SK-N-SH (cell line): ENCODE measurements at regions not wholly inside any gene's neighbourhood (a gene's known extent, or its start where the extent isn't known, plus 50 kb on each side); places are given as distances from the start of the nearest gene placed in this dataset.
"Not testable (repeated sequence)": the region's sequence is repeated elsewhere in the genome, so short reads cannot be mapped to it uniquely, and the experiment has no call there.

ENCODE experiments used
- CTCF ChIA-PET: fragments of 300-600, 350-600 bp; formaldehyde crosslinking; extraction: SDS; loops from one replicate; lab custom pipeline; 2021; lab: Yijun Ruan, JAX
- POLR2A ChIA-PET: fragments of 350-600 bp; sonication (Branson Sonifier 250); formaldehyde crosslinking; extraction: SDS; loops from one replicate; lab custom pipeline; 2020; ENCODE audit warnings: antibody characterized with exemption, inconsistent platforms; lab: Yijun Ruan, JAX
- DNase-seq: peaks from one replicate; pipeline ENCODE4 v3.0.0; 2012
- H2AFZ ChIP-seq: fragments of 200-600 bp; sonication (generic); 2 replicates; pipeline ENCODE4 v1.8.1; 2016; ENCODE audit warnings: antibody characterized with exemption, mild to moderate bottlenecking, low read depth
- H3F3A ChIP-seq: fragments of 200-600 bp; sonication (generic); replicated peaks from 2 replicates; pipeline ENCODE3; 2016; ENCODE audit warnings: antibody characterized with exemption, mild to moderate bottlenecking; ENCODE audit not compliant: insufficient read depth
- H3K27ac ChIP-seq, 2 experiments: fragments of 200-500 bp in 1 of 2; fragments of 200-600 bp in 1 of 2; sonication (Bioruptor generic) in 1 of 2; sonication (generic), shearing (Covaris generic) in 1 of 2; 2 replicates each; pipeline versions ENCODE4 v1.5.1 to v1.6.1; 2014 to 2016; ENCODE audit warnings: low read depth in 2 of 2, inconsistent platforms in 1 of 2, low read length in 1 of 2, mild to moderate bottlenecking in 1 of 2, mixed read lengths in 1 of 2
- H3K27me3 ChIP-seq: fragments of 200-600 bp; sonication (generic), shearing (Covaris generic); 2 replicates; pipeline ENCODE4 v1.6.1; 2016; ENCODE audit warnings: mixed run types; ENCODE audit not compliant: insufficient read depth
- H3K36me3 ChIP-seq, 2 experiments: fragments of 200-500 bp in 1 of 2; fragments of 200-600 bp in 1 of 2; sonication (Bioruptor generic) in 1 of 2; sonication (generic) in 1 of 2; replicated peaks in 1 of 2; 2 replicates each; pipeline versions ENCODE3 to v1.5.1; 2014 to 2016; ENCODE audit warnings: low read length in 1 of 2, mild to moderate bottlenecking in 1 of 2; ENCODE audit not compliant: insufficient read depth in 2 of 2, control insufficient read depth in 1 of 2
- H3K4me1 ChIP-seq, 2 experiments: fragments of 200-500 bp in 1 of 2; fragments of 200-600 bp in 1 of 2; sonication (Bioruptor generic) in 1 of 2; sonication (generic), shearing (Covaris generic) in 1 of 2; 2 replicates each; pipeline versions ENCODE4 v1.5.1 to v1.6.1; 2014 to 2016; ENCODE audit warnings: low read depth in 1 of 2, low read length in 1 of 2, mixed run types in 1 of 2; ENCODE audit not compliant: insufficient read depth in 2 of 2, control insufficient read depth in 1 of 2
- H3K4me2 ChIP-seq: fragments of 200-600 bp; sonication (generic), shearing (Covaris generic); 2 replicates; pipeline ENCODE4 v1.6.1; 2017; ENCODE audit warnings: mixed run types
- H3K4me3 ChIP-seq, 2 experiments: fragments of 200-500 bp in 1 of 2; fragments of 200-600 bp in 1 of 2; sonication (Bioruptor generic) in 1 of 2; sonication (generic), shearing (Covaris generic) in 1 of 2; 2 replicates each; pipeline versions ENCODE4 v1.5.1 to v1.8.1; 2014 to 2016; ENCODE audit warnings: low read depth in 2 of 2, inconsistent platforms in 1 of 2, low read length in 1 of 2, mild to moderate bottlenecking in 1 of 2, mixed read lengths in 1 of 2, moderate library complexity in 1 of 2
- H3K79me2 ChIP-seq: fragments of 200-600 bp; sonication (generic); 2 replicates; pipeline ENCODE4 v1.8.1; 2017; ENCODE audit warnings: mild to moderate bottlenecking; ENCODE audit not compliant: insufficient read depth
- H3K9ac ChIP-seq: fragments of 200-600 bp; sonication (generic); 2 replicates; pipeline ENCODE4 v1.6.1; 2017; ENCODE audit warnings: mixed run types
- H3K9me2 ChIP-seq: fragments of 200-600 bp; sonication (generic); 2 replicates; pipeline ENCODE4 v1.6.1; 2017; ENCODE audit warnings: mixed run types
- H3K9me3 ChIP-seq: fragments of 200-600 bp; sonication (generic); 2 replicates; pipeline ENCODE4 v1.6.1; 2017; ENCODE audit warnings: mixed run types, mild to moderate bottlenecking, moderate library complexity
- H4K20me1 ChIP-seq: fragments of 200-600 bp; sonication (generic); 2 replicates; pipeline ENCODE4 v1.6.1; 2017; ENCODE audit warnings: mild to moderate bottlenecking, mixed run types; ENCODE audit not compliant: insufficient read depth
- CHD2 ChIP-seq: fragments of 150-350 bp; IDR thresholded peaks from 2 replicates; pipeline ENCODE4 v1.6.1; 2018; ENCODE audit warnings: low read length; ENCODE audit not compliant: partially characterized antibody
- CTCF ChIP-seq: fragments of 200-600 bp; sonication (generic); IDR thresholded peaks from 2 replicates; pipeline ENCODE4 v1.6.1; 2017; ENCODE audit warnings: antibody characterized with exemption, mild to moderate bottlenecking, moderate library complexity
- EP300 ChIP-seq, 2 experiments: IDR thresholded peaks; 2 replicates each; pipeline versions ENCODE4 v1.4.0 to v1.6.1; 2012; ENCODE audit warnings: borderline replicate concordance in 1 of 2, low read depth in 1 of 2, low read length in 1 of 2
- FOSL2 ChIP-seq: IDR thresholded peaks from 2 replicates; pipeline ENCODE4 v1.4.0; 2012; ENCODE audit warnings: low read depth, mild to moderate bottlenecking, moderate library complexity, borderline replicate concordance
- FOXJ3 ChIP-seq: sonication (generic); formaldehyde crosslinking; IDR thresholded peaks from 2 replicates; pipeline ENCODE4 v1.5.1; 2020; ENCODE audit warnings: mild to moderate bottlenecking, missing genetic modification reagents
- GATA2 ChIP-seq: sonication (generic); formaldehyde crosslinking; IDR thresholded peaks from 2 replicates; pipeline ENCODE4 v1.5.0; 2020; ENCODE audit warnings: mild to moderate bottlenecking, missing genetic modification reagents
- IRF3 ChIP-seq: fragments of 150-350 bp; IDR thresholded peaks from 2 replicates; pipeline ENCODE4 v1.6.1; 2016; ENCODE audit warnings: mild to moderate bottlenecking, low read depth, low read length
- MEF2A ChIP-seq: IDR thresholded peaks from 2 replicates; pipeline ENCODE4 v1.4.0; 2012; ENCODE audit warnings: low read depth, borderline replicate concordance
- MXI1 ChIP-seq: IDR thresholded peaks from 2 replicates; pipeline ENCODE4 v1.6.1; 2012; ENCODE audit warnings: mild to moderate bottlenecking, low read depth, low read length, improper control_type of control experiment
- POLR2AphosphoS5 ChIP-seq: IDR thresholded peaks from 2 replicates; pipeline ENCODE4 v1.6.1; 2012; ENCODE audit warnings: low read depth, low read length
- RAD21 ChIP-seq: IDR thresholded peaks from 2 replicates; pipeline ENCODE4 v1.6.1; 2012; ENCODE audit warnings: mild to moderate bottlenecking, low read length
- REST ChIP-seq: IDR thresholded peaks from 2 replicates; pipeline ENCODE4 v1.6.1; 2012; ENCODE audit warnings: mild to moderate bottlenecking, low read depth, low read length, moderate library complexity
- RFX5 ChIP-seq: IDR thresholded peaks from 2 replicates; pipeline ENCODE4 v1.6.1; 2012; ENCODE audit warnings: mild to moderate bottlenecking, improper control_type of control experiment, low read length
- RXRA ChIP-seq: IDR thresholded peaks from 2 replicates; pipeline ENCODE4 v1.4.0; 2012; ENCODE audit warnings: low read depth, mild to moderate bottlenecking, borderline replicate concordance
- SIN3A ChIP-seq: IDR thresholded peaks from 2 replicates; pipeline ENCODE4 v1.6.1; 2012; ENCODE audit warnings: low read depth, mild to moderate bottlenecking, low read length, moderate library complexity, borderline replicate concordance
- TAF1 ChIP-seq: IDR thresholded peaks from 2 replicates; pipeline ENCODE4 v1.6.1; 2012; ENCODE audit warnings: low read depth, mild to moderate bottlenecking, low read length, moderate library complexity, borderline replicate concordance
- TEAD4 ChIP-seq: IDR thresholded peaks from 2 replicates; pipeline ENCODE4 v1.4.0; 2012; ENCODE audit warnings: mild to moderate bottlenecking, borderline replicate concordance; ENCODE audit not compliant: insufficient read depth
- USF2 ChIP-seq: fragments of 150-350 bp; IDR thresholded peaks from 2 replicates; pipeline ENCODE4 v1.6.1; 2017; ENCODE audit warnings: antibody characterized with exemption, low read length, low read depth, borderline replicate concordance
- WGBS: methylation state at CpG from one replicate; pipeline ENCODE4 v1.1.6; 2017; ENCODE audit warnings: low lambda C conversion rate; 5-methylcytosine and 5-hydroxymethylcytosine counted together

GRCh38 chr2:226295123-226295522 lies 504.5 kb downstream of the IRS1 start:
- Histone ChIP-seq H3F3A (no peaks in the 10 kb centered on the region), H3K79me2 (no peaks in the 10 kb centered on the region), H4K20me1 (no peaks in the 10 kb centered on the region), H2AFZ (no peak overlapping the region), H3K4me2 (no peak overlapping the region), H3K27ac (no peak overlapping the region), H3K9ac (no peak overlapping the region), H3K27me3 (no peaks in the 10 kb centered on the region), H3K9me2 (no peaks in the 10 kb centered on the region), H3K4me1 (no peaks in the 10 kb centered on the region), H3K36me3 (peaks cover 0 to 3% of the 10 kb centered on the region in 2 experiments), H3K4me3 (no peak overlapping the region), H3K9me3 (no peaks in the 10 kb centered on the region)
- DNase-seq, result no peak
- 62% methylated on average over 1 of the region's 1 CpG for whole genome bisulfite sequencing
- CTCF ChIA-PET, result no interaction called here
- POLR2A ChIA-PET, result no interaction called here
- TF ChIP-seq IRF3 (no peak), RAD21 (no peak), TAF1 (no peak), TEAD4 (no peak), RFX5 (no peak), EP300 (IDR thresholded peaks at IDR 0.05; ENCODE audit: borderline replicate concordance in 1 of 2, low read depth in 1 of 2, low read length in 1 of 2) (no peak), CHD2 (no peak), SIN3A (no peak), MXI1 (no peak), RXRA (no peak), REST (no peak), POLR2AphosphoS5 (no peak), USF2 (no peak), GATA2 (CRISPR knock-in tag) (no peak), FOXJ3 (CRISPR knock-in tag) (no peak), CTCF (no peak), FOSL2 (no peak), MEF2A (no peak)

GRCh38 chr2:226291281-226291680 lies 508.3 kb downstream of the IRS1 start:
- H3K4me1 ChIP-seq, H3K4me2 ChIP-seq, H4K20me1 ChIP-seq, H2AFZ ChIP-seq, H3K27me3 ChIP-seq, H3K9ac ChIP-seq, H3F3A ChIP-seq, H3K4me3 ChIP-seq, H3K9me3 ChIP-seq, CTCF ChIA-PET, H3K27ac ChIP-seq, H3K9me2 ChIP-seq, DNase-seq, POLR2A ChIA-PET, H3K79me2 ChIP-seq, H3K36me3 ChIP-seq: not testable (repeated sequence)
- WGBS, result 11% methylated on average over 1 of the region's 1 CpG
